ENCODE measurements at regions not wholly inside any gene's neighbourhood (a gene's known extent, or its start where the extent isn't known, plus 50 kb on each side); places are given as distances from the start of the nearest gene placed in this dataset.
A peak's percentile ranks its signal among the peaks of the same experiment; 100 is the strongest.

GRCh38 chr16:8173111-8173644, 417.1 kb downstream of the TMEM114 start:
- no peaks in the 10 kb centered on the region for H3K27me3 ChIP-seq
- H3K4me1 ChIP-seq: no peaks in the 10 kb centered on the region
- H3K9me3 ChIP-seq: no peaks in the 10 kb centered on the region
- no peak overlapping the region for H3K27ac ChIP-seq
- TF ChIP-seq POLR2A (IDR thresholded peaks at IDR 0.05): no peak
- TF ChIP-seq, protein P1, sequence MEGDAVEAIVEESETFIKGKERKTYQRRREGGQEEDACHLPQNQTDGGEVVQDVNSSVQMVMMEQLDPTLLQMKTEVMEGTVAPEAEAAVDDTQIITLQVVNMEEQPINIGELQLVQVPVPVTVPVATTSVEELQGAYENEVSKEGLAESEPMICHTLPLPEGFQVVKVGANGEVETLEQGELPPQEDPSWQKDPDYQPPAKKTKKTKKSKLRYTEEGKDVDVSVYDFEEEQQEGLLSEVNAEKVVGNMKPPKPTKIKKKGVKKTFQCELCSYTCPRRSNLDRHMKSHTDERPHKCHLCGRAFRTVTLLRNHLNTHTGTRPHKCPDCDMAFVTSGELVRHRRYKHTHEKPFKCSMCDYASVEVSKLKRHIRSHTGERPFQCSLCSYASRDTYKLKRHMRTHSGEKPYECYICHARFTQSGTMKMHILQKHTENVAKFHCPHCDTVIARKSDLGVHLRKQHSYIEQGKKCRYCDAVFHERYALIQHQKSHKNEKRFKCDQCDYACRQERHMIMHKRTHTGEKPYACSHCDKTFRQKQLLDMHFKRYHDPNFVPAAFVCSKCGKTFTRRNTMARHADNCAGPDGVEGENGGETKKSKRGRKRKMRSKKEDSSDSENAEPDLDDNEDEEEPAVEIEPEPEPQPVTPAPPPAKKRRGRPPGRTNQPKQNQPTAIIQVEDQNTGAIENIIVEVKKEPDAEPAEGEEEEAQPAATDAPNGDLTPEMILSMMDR (IDR thresholded peaks at IDR 0.05): peak in 4 of 6 experiments; percentile 55 to 89 (median 83)
- no peak overlapping the region for H3K4me3 ChIP-seq
- no peaks in the 10 kb centered on the region for H3K36me3 ChIP-seq
- DNase-seq: peak in 2 of 3 donors; percentile 76 to 77

GRCh38 chr16:8172551-8172950, 417.8 kb downstream of the TMEM114 start:
- Histone ChIP-seq H3K36me3 (no peaks in the 10 kb centered on the region), H3K27ac (no peak overlapping the region), H3K4me1 (no peaks in the 10 kb centered on the region), H3K4me3 (no peak overlapping the region), H3K9me3 (no peaks in the 10 kb centered on the region), H3K27me3 (no peaks in the 10 kb centered on the region)
- TF ChIP-seq, protein P1 (IDR thresholded peaks at IDR 0.05): no peak
- no peak for TF ChIP-seq POLR2A (IDR thresholded peaks at IDR 0.05)
- no peak for DNase-seq

DNA sequence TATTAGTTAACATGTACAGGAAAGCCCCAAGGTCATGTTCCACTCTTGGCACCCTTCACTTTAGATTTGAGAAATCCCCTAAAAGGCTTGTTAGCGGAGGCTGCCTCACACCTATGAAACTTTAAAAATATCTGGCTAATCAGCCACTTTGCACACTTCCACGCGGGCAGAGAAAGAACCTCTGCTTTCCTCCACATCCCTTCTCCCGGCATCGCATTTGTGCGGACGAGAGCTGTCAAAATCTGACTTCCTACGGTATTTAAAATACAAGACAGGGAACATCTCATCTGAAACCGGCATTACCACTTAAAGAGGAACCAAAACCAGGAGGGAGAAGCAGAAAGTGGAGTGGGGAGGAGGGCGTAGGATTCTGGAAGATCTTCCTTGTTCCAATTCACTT, 422.3 kb downstream of the TMEM114 start:
- H3K4me1 ChIP-seq: no peaks in the 10 kb centered on the region
- H3K27ac ChIP-seq: no peak overlapping the region
- no peaks in the 10 kb centered on the region for H3K36me3 ChIP-seq
- H3K4me3 ChIP-seq: no peak overlapping the region
- no peaks in the 10 kb centered on the region for H3K9me3 ChIP-seq
- TF ChIP-seq POLR2A (IDR thresholded peaks at IDR 0.05): no peak
- no peak for DNase-seq
- no peaks in the 10 kb centered on the region for H3K27me3 ChIP-seq

DNA sequence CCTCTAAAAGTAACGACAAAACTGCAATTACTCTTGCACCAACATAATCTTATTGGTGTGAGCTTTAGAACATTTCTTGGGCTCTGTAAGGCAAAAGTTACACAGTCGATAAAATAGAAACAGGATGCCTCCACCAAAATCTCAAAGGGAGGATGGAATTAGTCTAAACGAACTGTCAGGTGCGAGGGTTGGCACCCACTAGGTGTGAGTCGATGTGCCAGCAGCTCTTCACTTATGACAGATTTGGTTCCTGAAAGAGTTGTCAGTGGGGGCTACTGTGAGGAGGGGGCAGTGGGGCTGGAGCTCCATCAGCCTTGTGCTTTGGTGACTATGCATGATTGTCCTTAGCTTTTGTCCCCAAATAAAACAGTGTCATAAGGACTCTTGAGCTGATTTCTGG, 422.9 kb downstream of the TMEM114 start:
- DNase-seq: no peak
- Histone ChIP-seq H3K4me1 (no peaks in the 10 kb centered on the region), H3K27ac (no peak overlapping the region), H3K36me3 (no peaks in the 10 kb centered on the region), H3K9me3 (no peaks in the 10 kb centered on the region), H3K27me3 (no peaks in the 10 kb centered on the region), H3K4me3 (no peak overlapping the region)
- TF ChIP-seq, protein P1 (IDR thresholded peaks at IDR 0.05): no peak
- TF ChIP-seq POLR2A (IDR thresholded peaks at IDR 0.05): no peak

GRCh38 chr16:8158051-8158450, 432.3 kb downstream of the TMEM114 start:
- TF ChIP-seq, protein P1 (IDR thresholded peaks at IDR 0.05): no peak
- no peak for TF ChIP-seq POLR2A (IDR thresholded peaks at IDR 0.05)

DNA sequence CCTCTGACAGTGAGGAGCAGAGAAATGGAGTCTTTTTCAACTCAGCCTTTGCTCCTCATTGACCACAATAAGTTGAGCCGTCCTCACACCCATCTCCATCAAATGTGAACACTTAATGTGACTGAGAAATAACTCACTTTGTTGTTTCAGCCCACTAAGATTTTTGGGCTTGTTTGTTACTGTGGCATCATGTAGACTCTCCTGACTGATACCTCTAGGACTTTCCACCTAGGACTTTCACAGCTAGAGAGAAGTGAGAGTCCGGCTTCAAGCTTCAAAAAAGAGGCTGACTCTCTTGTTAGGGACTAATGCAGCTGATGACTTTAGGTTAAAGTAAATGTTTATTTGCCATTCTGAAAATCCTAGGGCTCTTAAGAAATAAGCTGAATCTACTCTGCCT, 435.0 kb downstream of the TMEM114 start:
- no peak for TF ChIP-seq POLR2A (IDR thresholded peaks at IDR 0.05)
- TF ChIP-seq, protein P1 (IDR thresholded peaks at IDR 0.05): no peak
- H3K36me3 ChIP-seq: no peaks in the 10 kb centered on the region
- no peaks in the 10 kb centered on the region for H3K9me3 ChIP-seq
- H3K4me3 ChIP-seq: no peak overlapping the region
- H3K27ac ChIP-seq: no peak overlapping the region
- no peak for DNase-seq
- no peaks in the 10 kb centered on the region for H3K27me3 ChIP-seq
- H3K4me1 ChIP-seq: no peaks in the 10 kb centered on the region

More at GRCh38 chr16:8158051-8158450, 432.3 kb downstream of the TMEM114 start:
- H3K27ac ChIP-seq: no peak overlapping the region
- no peaks in the 10 kb centered on the region for H3K36me3 ChIP-seq
- H3K4me1 ChIP-seq: no peaks in the 10 kb centered on the region
- H3K9me3 ChIP-seq: no peaks in the 10 kb centered on the region
- H3K4me3 ChIP-seq: no peak overlapping the region
- DNase-seq: no peak
- no peaks in the 10 kb centered on the region for H3K27me3 ChIP-seq
